ENCODE measurements at regions not wholly inside any gene's neighbourhood (a gene's known extent, or its start where the extent isn't known, plus 50 kb on each side); places are given as distances from the start of the nearest gene placed in this dataset.

GRCh38 chr13:108534728-108535127 lies 94.7 kb upstream of the MYO16 start:
- TF ChIP-seq EZH2 (IDR thresholded peaks at IDR 0.05; ENCODE audit: borderline replicate concordance), result no peak
- no peak for TF ChIP-seq CTCF (IDR thresholded peaks at IDR 0.05; ENCODE audit: poor library complexity)
